Fibroblast of skin of left quadriceps (primary cell): ENCODE measurements at regions not wholly inside any gene's neighbourhood (a gene's known extent, or its start where the extent isn't known, plus 50 kb on each side); places are given as distances from the start of the nearest gene placed in this dataset.

Experiments
- DNase-seq, 2 experiments: peaks; one replicate each; pipeline ENCODE4 v3.0.0-alpha.2; 2013; ENCODE audit warnings: low read depth in 2 of 2

DNA sequence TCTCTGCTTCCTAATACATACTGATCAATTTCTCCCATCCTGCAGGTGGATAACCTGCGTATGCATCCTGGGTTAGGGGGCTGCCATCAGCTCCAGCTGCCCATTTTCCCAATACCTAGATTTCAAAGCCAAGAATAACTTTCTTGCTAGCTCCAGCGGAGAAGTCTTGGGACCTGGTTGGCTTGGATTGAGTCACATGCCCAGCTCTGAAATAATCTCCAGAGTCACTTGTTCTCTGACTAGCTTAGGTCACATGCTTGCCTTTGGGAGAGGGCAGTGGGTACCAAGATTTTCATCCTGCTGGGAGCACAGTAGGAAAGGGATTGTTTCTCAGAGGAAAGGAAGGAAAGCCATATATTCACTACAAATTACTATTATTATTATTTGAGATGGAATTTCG, 70.0 kb upstream of the ELAC2 start:
- no peak for DNase-seq

DNA sequence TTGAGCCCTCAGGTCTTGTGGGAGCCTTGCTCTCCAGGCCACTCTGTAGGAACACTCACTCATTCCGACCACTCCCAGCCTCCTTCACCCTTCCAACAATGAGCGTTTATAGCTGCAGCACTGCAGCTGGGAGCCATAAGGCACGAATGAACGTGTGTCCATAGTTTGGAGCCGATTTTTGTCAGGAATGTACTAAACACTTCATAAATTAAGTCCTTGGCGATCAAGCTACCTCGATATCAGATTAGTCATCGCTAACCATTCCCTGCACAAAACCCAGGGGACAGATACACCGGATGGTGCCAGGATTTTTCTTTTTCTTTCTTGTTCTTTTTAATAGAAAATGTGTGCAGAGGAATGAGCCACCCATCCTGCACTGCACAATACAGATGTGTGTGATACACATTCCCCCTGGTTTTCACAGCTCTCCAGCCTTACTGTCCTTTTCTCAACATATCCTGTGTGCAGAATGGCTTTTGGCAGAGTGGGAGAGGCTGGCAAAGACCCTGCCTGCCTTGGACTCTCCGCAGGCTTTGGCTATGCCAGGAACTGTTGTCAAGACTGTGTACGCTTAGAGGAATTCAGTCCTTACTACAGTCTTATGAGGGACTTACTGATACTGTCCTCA, 68.4 kb upstream of the ELAC2 start:
- peak; percentile 93 to 94 for DNase-seq

DNA sequence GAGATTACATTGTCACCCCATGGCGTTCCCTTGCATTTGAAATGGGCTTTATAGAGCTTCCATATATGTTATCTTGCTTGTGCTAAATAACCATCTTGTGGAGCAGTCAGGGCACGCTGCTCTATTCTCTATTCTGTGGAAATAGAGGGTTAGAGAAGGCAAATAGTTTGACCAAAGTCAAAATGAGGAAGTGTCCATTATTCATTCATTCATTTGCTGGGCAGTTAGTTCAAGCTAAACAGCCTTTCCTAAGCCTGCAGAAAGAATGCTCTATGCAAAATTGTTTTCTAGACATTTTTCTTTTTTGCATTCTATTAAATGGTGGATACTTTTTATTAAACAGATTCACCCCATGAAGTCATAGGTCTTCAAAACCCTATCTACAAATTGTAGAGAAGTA, 67.8 kb upstream of the ELAC2 start:
- no peak for DNase-seq

DNA sequence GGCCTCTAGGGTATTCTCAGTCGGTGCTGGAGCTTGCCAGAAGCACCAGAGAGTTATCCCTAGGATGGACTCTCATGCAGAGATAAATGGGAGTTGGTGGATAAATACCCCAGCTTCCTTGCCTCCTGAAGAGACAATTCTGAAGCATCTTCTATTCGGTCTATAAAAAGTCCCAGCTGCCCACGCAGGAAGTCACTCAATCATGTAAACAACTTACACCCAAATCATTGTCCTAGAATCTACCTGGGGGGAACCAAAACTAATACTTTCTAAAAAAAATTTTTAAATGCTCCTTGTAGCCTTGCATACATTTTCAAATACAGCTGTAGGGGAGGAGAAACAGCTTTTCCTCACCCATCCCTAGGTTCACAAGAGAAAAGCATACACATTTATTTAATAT, 66.6 kb upstream of the ELAC2 start:
- no peak for DNase-seq

DNA sequence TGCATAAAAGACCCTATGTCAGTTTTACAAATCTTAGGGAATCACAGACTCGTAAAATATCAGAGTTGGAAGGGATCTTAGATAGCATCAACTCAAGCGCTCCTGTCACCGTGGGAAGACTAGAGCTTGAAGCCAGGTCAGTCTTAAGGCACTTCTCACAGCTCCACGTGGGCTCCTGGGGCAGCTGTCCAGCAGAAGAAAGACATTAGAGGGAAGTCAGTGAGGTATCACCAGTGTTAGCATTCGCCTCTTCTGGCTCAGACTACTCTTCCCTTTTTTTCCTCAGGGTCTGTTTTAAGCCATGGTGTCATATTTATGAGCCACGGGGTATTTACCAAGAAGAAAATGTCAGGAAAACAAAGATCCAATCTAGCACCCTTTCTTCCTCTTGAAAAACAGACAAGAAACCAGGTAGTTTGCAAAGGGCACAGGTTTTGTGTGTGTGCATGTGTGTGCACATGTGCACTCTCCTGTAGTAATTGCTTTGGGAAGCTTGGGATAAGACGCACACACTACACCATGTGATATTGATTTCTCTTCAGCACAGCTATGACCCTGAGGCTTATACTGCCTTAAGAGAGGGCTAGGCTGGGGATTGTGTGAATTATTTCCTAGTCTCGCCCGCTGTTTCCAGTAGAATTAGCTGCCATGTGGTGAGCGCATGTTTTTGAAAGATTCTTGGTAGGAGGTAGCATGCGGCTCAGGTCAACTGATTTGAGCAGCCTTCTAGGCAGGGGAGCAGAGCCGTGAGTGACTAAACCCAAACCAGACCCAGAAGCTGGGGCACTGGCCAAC, 61.0 kb upstream of the ELAC2 start:
- DNase-seq = peak; percentile 66 to 71

DNA sequence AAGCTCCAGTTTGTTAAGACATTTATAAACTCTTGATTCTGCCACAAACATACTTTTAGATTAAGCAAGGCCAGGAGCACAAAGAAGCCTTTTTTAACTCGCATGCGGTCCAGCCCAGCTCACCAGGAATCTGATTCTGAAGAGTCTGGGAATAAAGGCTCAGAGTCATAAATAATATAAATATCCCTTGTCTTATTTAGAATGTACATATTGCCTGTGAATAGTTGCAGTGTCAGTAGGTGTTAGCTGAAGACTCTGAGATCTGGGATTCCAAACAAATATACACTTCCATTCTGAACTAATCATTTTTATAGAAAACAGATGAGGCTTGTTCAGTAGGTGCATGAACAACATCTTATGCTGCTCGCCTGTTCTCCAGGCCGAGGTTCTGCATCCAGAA, 59.1 kb upstream of the ELAC2 start:
- peak; percentile 83 to 84 for DNase-seq

DNA sequence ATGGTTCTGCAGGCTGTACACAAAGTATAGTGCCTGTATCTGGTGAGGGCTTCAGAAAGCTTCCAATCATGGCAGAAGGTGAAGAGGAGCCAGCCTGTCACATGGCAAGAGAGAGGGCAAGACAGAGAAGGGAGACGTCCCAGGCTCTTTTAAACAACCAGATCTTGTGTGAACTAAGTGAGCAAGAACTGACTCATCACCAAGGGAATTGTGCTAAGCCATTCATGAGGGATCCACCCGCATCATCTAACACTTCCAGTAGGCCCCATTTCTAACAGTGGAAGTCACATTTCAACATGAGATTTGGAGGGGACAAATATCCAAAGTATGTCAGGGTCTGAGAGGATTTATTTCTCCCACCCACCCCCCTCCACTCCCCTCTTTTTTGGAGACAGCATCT, 56.2 kb upstream of the ELAC2 start:
- DNase-seq = peak; percentile 59 to 65

DNA sequence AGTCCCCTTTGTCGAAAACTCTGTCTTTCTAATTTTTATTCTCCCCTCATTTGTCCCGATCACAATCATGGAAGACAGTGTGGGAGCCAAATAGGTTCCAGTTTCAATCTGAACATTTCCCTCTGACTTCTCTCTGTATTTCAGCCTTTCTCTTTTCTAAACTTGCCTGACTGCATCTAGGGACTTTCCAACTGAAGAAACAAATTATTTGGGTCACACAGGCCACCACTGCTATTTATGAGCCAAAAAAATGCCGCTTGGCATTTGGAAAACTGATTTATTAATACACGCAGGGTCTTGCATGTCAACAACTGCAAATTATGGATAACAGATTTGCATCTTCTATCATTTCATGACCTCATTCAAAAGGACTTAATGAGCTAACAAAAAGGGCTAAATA, 55.2 kb upstream of the ELAC2 start:
- DNase-seq = no peak

DNA sequence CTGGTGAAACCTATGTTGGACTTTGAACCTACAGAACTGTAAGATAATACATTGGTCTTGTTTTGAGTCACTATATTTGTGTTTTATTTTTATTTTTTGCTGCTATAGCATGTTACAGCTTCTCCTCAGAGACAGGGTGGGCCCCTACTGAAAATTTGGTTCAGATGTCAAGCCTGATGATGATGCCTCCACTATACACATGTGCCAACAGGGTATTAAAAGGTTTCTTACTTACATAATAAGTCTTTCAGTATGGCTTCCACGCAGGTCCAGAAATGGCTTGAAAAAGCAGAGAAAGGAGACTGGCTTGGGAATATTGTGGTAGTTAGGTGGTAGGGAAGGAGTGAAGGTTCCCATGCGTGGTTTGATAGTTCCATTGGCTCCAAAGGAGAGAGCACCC, 52.9 kb upstream of the ELAC2 start:
- DNase-seq = no peak

DNA sequence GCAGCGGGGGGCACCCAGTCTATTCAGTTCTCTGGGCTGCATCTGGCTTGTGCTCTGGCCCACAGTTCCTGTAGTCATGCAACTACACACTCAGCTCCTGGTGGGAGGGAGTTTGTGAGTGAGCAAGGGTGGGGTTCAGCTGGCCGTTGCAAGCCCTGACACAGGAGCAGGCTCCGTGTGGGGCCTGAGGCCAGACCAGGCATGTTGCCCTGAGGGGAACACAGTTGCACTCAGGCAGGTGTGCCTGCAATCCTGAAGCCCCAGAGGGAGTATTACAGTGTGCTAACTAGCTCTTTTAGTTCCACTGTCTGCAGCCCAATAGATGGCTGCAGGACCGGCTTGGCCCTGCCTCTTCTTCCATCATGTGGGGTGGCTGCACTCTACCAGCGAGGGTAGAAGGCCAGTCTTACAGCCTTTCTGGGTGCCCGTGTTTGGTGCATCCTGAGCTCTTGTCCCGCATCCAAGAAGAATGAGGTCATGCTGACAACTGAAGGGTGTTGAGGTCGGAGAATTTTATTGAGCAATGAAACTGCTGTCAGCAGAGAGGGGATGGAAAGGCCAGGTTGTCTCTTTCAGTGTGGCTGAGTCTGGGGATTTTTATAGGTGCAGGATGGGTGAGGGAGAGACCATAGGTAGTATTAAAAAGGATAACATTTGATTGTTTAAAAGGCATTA, 49.9 kb upstream of the ELAC2 start:
- no peak for DNase-seq
